Spleen (tissue), 11 donors: ENCODE measurements at regions not wholly inside any gene's neighbourhood (a gene's known extent, or its start where the extent isn't known, plus 50 kb on each side); places are given as distances from the start of the nearest gene placed in this dataset.

Source experiments
- DNase-seq: peaks from one replicate; pipeline ENCODE4 v3.0.0-alpha.2; 2020
- H3K27ac ChIP-seq, 8 donors: fragments of 200-600 bp; sonication (generic) in 7 of 8; 1 replicate in 4 of 8; 2 replicates in 4 of 8; pipeline versions ENCODE4 v1.5.0 to v1.8.0; 2016 to 2021; ENCODE audit warnings: inconsistent platforms in 4 of 8, mild to moderate bottlenecking in 4 of 8, moderate library complexity in 1 of 8
- H3K27me3 ChIP-seq, 7 donors: fragments of 200-600 bp; sonication (generic) in 6 of 7; replicated peaks in 1 of 7; 1 replicate in 4 of 7; 2 replicates in 3 of 7; pipeline versions ENCODE4 v1.5.0 to v1.8.0; 2016 to 2021; ENCODE audit warnings: inconsistent platforms in 3 of 7, mild to moderate bottlenecking in 1 of 7
- H3K36me3 ChIP-seq, 6 donors: fragments of 200-600 bp; sonication (generic) in 5 of 6; 1 replicate in 4 of 6; 2 replicates in 2 of 6; pipeline versions ENCODE4 v1.5.0 to v1.8.0; 2016 to 2021; ENCODE audit warnings: inconsistent platforms in 2 of 6
- H3K4me1 ChIP-seq, 6 donors: fragments of 200-600 bp; sonication (generic) in 5 of 6; 1 replicate in 3 of 6; 2 replicates in 3 of 6; pipeline versions ENCODE4 v1.5.0 to v1.8.0; 2016 to 2021; ENCODE audit warnings: inconsistent platforms in 3 of 6
- H3K4me3 ChIP-seq, 8 donors: fragments of 200-600 bp; sonication (generic) in 7 of 8; 1 replicate in 4 of 8; 2 replicates in 4 of 8; pipeline versions ENCODE4 v1.5.0 to v1.8.0; 2016 to 2021; ENCODE audit warnings: inconsistent platforms in 4 of 8, mild to moderate bottlenecking in 4 of 8, moderate library complexity in 2 of 8
- H3K9me3 ChIP-seq, 8 donors: fragments of 200-600 bp; sonication (generic) in 7 of 8; 1 replicate in 4 of 8; 2 replicates in 4 of 8; pipeline versions ENCODE4 v1.5.0 to v1.8.0; 2016 to 2021; ENCODE audit warnings: inconsistent platforms in 4 of 8
- CTCF ChIP-seq, 11 experiments: fragments of 200-600 bp in 7 of 11; fragments of 450-650 bp in 4 of 11; sonication (generic) in 4 of 11; IDR thresholded peaks in 8 of 11; conservative IDR thresholded peaks in 3 of 11; 1 replicate in 7 of 11; 2 replicates in 4 of 11; pipeline versions ENCODE4 v1.4.0 to v1.8.0; 2016 to 2021; ENCODE audit warnings: antibody characterized with exemption in 11 of 11, inconsistent platforms in 4 of 11, mild to moderate bottlenecking in 1 of 11
- POLR2A ChIP-seq, 3 donors: fragments of 450-650 bp; IDR thresholded peaks; one replicate each; pipeline ENCODE4 v1.5.1; 2017; ENCODE audit warnings: antibody characterized with exemption in 3 of 3, mild to moderate bottlenecking in 1 of 3
- POLR2AphosphoS5 ChIP-seq, 3 donors: sonication (generic); formaldehyde crosslinking; IDR thresholded peaks; one replicate each; pipeline ENCODE4 v1.5.1; 2017; ENCODE audit warnings: antibody characterized with exemption in 3 of 3
- WGBS, 5 donors: extraction: QIAGEN DNeasy Blood & Tissue Kit in 3 of 5; methylation state at CpG; one replicate each; pipeline versions ENCODE4 v1.1.5 to v1.1.7; 2013 to 2018; 5-methylcytosine and 5-hydroxymethylcytosine counted together
- intact Hi-C: fragments of 100-400 bp; cut with DNase I; formaldehyde crosslinking; loops from one replicate; pipeline ENCODE4 v1.15.0; 2023; ENCODE audit warnings: low total_unique reads
- donor health status: healthy with polysubstance abuse.
- donor health status: DM: no; HTN: no; CAD: no; lungs with moderate emphysema.
- donor health status: DM: no; HTN: no; CAD: no.
- donor health status: Bipolar disorder and iron deficiency.
- donor health status: healthy.
- donor health status: DM: no; HTN: no; CAD: no.
- donor health status: DM: yes; HTN: yes; CAD: no.

- peaks cover 0 to 23% (median 7%) of the 10 kb centered on the region in 6 donors for H3K4me1 ChIP-seq
- intact Hi-C loops = no loop called here
- DNase-seq = peak; percentile 41
- H3K27me3 ChIP-seq = peaks cover 0 to 1% (median 0%) of the 10 kb centered on the region in 7 donors
- WGBS, 5 donors = 84 to 96% (median 90%) methylated on average over 21 of the region's 21 CpGs
- peaks cover 0 to 13% (median 10%) of the 10 kb centered on the region in 8 donors for H3K9me3 ChIP-seq
- TF ChIP-seq POLR2AphosphoS5 (IDR thresholded peaks at IDR 0.05) (no peak), POLR2A (IDR thresholded peaks at IDR 0.05) (no peak), CTCF (IDR thresholded peaks at IDR 0.05 in 8 of 11, conservative IDR thresholded peaks at IDR 0.05 in 3 of 11) (no peak)
- H3K36me3 ChIP-seq = no peaks in the 10 kb centered on the region
- no peak overlapping the region for H3K27ac ChIP-seq
- H3K4me3 ChIP-seq = no peak overlapping the region
Observed at GRCh38 chr2:239833269-239834109, 191.7 kb downstream of the NDUFA10 start.

DNA sequence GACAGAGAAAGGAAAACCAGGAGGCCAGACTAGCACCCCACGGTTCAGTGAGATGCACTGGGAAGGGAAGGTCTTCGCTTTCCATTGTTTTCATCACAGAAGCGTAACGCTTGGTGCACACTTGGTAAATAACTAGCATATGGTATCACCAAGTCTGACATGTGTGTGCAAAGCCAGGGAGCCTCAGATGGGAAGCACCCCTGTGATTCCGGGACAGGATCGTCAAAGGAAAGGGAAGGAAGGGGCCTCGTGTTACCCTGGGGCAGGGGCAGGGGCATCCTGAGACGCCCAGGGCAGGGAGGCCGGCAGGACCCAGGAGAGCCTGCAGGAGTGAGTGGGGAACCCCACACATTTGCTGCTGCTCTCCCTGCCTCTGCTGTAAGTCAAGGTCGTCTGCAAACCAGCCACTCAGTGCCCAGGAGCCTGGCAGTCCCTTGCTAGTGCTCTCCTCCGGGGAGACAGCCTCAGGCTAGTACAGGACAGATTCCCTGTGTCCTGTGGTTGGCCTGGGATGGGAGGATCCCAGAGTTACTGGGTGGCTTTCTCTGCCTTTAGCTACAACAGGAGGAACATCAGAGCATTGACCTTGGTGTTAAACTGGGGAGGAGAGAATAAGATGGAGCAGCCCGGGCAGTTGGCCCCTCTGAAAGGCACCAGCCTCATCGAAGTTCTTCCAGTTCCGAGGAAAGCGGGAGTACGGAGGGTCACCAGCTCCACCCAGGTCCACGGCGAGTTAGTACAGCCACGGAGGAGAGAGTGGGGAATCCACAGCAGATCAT, 192.5 kb downstream of the NDUFA10 start:
- Histone ChIP-seq H3K27ac (no peak overlapping the region), H3K9me3 (peaks cover 0 to 13% (median 10%) of the 10 kb centered on the region in 8 donors), H3K4me3 (no peak overlapping the region), H3K36me3 (no peaks in the 10 kb centered on the region), H3K27me3 (peaks cover 0 to 6% (median 0%) of the 10 kb centered on the region in 7 donors), H3K4me1 (peaks cover 0 to 23% (median 7%) of the 10 kb centered on the region in 6 donors)
- intact Hi-C loops = no loop called here
- DNase-seq = peak; percentile 56
- WGBS, 5 donors = 72 to 83% (median 78%) methylated on average over 19 of the region's 19 CpGs
- TF ChIP-seq POLR2AphosphoS5 (IDR thresholded peaks at IDR 0.05) (no peak), POLR2A (IDR thresholded peaks at IDR 0.05) (no peak), CTCF (IDR thresholded peaks at IDR 0.05 in 8 of 11, conservative IDR thresholded peaks at IDR 0.05 in 3 of 11) (no peak)

- Histone ChIP-seq H3K9me3 (peaks cover 0 to 12% (median 10%) of the 10 kb centered on the region in 8 donors), H3K4me3 (no peak overlapping the region), H3K27ac (peak overlapping the region in 2 of 8 donors; percentile 62 to 73), H3K4me1 (peaks cover 0 to 23% (median 7%) of the 10 kb centered on the region in 6 donors), H3K27me3 (peaks cover 0 to 6% (median 0%) of the 10 kb centered on the region in 7 donors), H3K36me3 (no peaks in the 10 kb centered on the region)
- TF ChIP-seq POLR2A (IDR thresholded peaks at IDR 0.05) (no peak), POLR2AphosphoS5 (IDR thresholded peaks at IDR 0.05) (no peak), CTCF (IDR thresholded peaks at IDR 0.05 in 8 of 11, conservative IDR thresholded peaks at IDR 0.05 in 3 of 11) (no peak)
- peak; percentile 32 for DNase-seq
- intact Hi-C loops = no loop called here
- WGBS, 5 donors = 80 to 94% (median 87%) methylated on average over 4 of the region's 4 CpGs
Observed at GRCh38 chr2:239831861-239832489, 193.2 kb downstream of the NDUFA10 start.
